Liver (tissue), 3 donors: ENCODE measurements at regions not wholly inside any gene's neighbourhood (a gene's known extent, or its start where the extent isn't known, plus 50 kb on each side); places are given as distances from the start of the nearest gene placed in this dataset.

ENCODE experiments used
- CTCF ChIP-seq: fragments of 150-350 bp; IDR thresholded peaks from 2 replicates; pipeline ENCODE4 v1.5.1; 2017; ENCODE audit warnings: improper control_type of control experiment, low read depth, low read length; ENCODE audit not compliant: missing input control
- EGR1 ChIP-seq, 2 donors: IDR thresholded peaks; 2 replicates each; pipeline ENCODE4 v1.6.1; 2016 to 2018; ENCODE audit warnings: antibody characterized with exemption in 2 of 2, low read depth in 2 of 2
- FOXA1 ChIP-seq: IDR thresholded peaks from 2 replicates; pipeline ENCODE4 v1.6.1; 2016; ENCODE audit warnings: antibody characterized with exemption
- GABPA ChIP-seq, 2 donors: IDR thresholded peaks in 1 of 2; conservative IDR thresholded peaks in 1 of 2; 2 replicates each; pipeline ENCODE4 v1.6.1; 2016; ENCODE audit warnings: antibody characterized with exemption in 2 of 2, mild to moderate bottlenecking in 1 of 2, moderate library complexity in 1 of 2
- JUND ChIP-seq, 2 donors: IDR thresholded peaks; 2 replicates each; pipeline ENCODE4 v1.6.1; 2016; ENCODE audit warnings: antibody characterized with exemption in 2 of 2
- MAX ChIP-seq: IDR thresholded peaks from 2 replicates; pipeline ENCODE4 v1.6.1; 2016; ENCODE audit warnings: antibody characterized with exemption
- NR2F2 ChIP-seq: IDR thresholded peaks from 2 replicates; pipeline ENCODE4 v1.6.1; 2016; ENCODE audit warnings: antibody characterized with exemption
- RAD21 ChIP-seq, 2 donors: IDR thresholded peaks; 2 replicates each; pipeline ENCODE4 v1.6.1; 2016; ENCODE audit warnings: antibody characterized with exemption in 2 of 2, mild to moderate bottlenecking in 2 of 2
- RXRA ChIP-seq, 2 donors: IDR thresholded peaks; 2 replicates each; pipeline ENCODE4 v1.6.1; 2017 to 2018; ENCODE audit warnings: antibody characterized with exemption in 2 of 2, mild to moderate bottlenecking in 1 of 2
- SP1 ChIP-seq: IDR thresholded peaks from 2 replicates; pipeline ENCODE4 v1.6.1; 2018; ENCODE audit warnings: antibody characterized with exemption, mild to moderate bottlenecking
- TAF1 ChIP-seq: conservative IDR thresholded peaks from 2 replicates; pipeline ENCODE4 v1.6.1; 2016; ENCODE audit warnings: antibody characterized with exemption, mild to moderate bottlenecking
- YY1 ChIP-seq: IDR thresholded peaks from 2 replicates; pipeline ENCODE4 v1.6.1; 2016; ENCODE audit warnings: antibody characterized with exemption, mild to moderate bottlenecking
- TF ChIP-seq, protein P1 (sequence below): IDR thresholded peaks from 2 replicates; pipeline ENCODE4 v1.6.1; 2016; ENCODE audit warnings: antibody characterized with exemption, mild to moderate bottlenecking
- TF ChIP-seq, protein P2 (sequence below): IDR thresholded peaks from 2 replicates; pipeline ENCODE4 v1.6.1; 2016; ENCODE audit warnings: antibody characterized with exemption
- donor health status: healthy.
- donor health status: healthy.

- TF ChIP-seq CTCF, result no peak
- no peak for TF ChIP-seq RXRA (IDR thresholded peaks at IDR 0.05)
- TF ChIP-seq JUND (IDR thresholded peaks at IDR 0.05), result no peak
- no peak for TF ChIP-seq FOXA1
- no peak for TF ChIP-seq GABPA (IDR thresholded peaks at IDR 0.05 in 1 of 2, conservative IDR thresholded peaks at IDR 0.05 in 1 of 2)
- TF ChIP-seq, protein P1, sequence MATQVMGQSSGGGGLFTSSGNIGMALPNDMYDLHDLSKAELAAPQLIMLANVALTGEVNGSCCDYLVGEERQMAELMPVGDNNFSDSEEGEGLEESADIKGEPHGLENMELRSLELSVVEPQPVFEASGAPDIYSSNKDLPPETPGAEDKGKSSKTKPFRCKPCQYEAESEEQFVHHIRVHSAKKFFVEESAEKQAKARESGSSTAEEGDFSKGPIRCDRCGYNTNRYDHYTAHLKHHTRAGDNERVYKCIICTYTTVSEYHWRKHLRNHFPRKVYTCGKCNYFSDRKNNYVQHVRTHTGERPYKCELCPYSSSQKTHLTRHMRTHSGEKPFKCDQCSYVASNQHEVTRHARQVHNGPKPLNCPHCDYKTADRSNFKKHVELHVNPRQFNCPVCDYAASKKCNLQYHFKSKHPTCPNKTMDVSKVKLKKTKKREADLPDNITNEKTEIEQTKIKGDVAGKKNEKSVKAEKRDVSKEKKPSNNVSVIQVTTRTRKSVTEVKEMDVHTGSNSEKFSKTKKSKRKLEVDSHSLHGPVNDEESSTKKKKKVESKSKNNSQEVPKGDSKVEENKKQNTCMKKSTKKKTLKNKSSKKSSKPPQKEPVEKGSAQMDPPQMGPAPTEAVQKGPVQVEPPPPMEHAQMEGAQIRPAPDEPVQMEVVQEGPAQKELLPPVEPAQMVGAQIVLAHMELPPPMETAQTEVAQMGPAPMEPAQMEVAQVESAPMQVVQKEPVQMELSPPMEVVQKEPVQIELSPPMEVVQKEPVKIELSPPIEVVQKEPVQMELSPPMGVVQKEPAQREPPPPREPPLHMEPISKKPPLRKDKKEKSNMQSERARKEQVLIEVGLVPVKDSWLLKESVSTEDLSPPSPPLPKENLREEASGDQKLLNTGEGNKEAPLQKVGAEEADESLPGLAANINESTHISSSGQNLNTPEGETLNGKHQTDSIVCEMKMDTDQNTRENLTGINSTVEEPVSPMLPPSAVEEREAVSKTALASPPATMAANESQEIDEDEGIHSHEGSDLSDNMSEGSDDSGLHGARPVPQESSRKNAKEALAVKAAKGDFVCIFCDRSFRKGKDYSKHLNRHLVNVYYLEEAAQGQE, result no peak
- TF ChIP-seq, protein P2, sequence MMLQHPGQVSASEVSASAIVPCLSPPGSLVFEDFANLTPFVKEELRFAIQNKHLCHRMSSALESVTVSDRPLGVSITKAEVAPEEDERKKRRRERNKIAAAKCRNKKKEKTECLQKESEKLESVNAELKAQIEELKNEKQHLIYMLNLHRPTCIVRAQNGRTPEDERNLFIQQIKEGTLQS, result no peak
- TF ChIP-seq RAD21 (IDR thresholded peaks at IDR 0.05), result no peak
- no peak for TF ChIP-seq TAF1
- no peak for TF ChIP-seq NR2F2
- no peak for TF ChIP-seq SP1
- TF ChIP-seq YY1, result no peak
- no peak for TF ChIP-seq MAX
- TF ChIP-seq EGR1 (IDR thresholded peaks at IDR 0.05; ENCODE audit: low read depth in 2 of 2), result no peak
Measured at GRCh38 chr12:67765776-67766766, 117.5 kb downstream of the DYRK2 start.
